ENCODE measurements at regions not wholly inside any gene's neighbourhood (a gene's known extent, or its start where the extent isn't known, plus 50 kb on each side); places are given as distances from the start of the nearest gene placed in this dataset.

DNA sequence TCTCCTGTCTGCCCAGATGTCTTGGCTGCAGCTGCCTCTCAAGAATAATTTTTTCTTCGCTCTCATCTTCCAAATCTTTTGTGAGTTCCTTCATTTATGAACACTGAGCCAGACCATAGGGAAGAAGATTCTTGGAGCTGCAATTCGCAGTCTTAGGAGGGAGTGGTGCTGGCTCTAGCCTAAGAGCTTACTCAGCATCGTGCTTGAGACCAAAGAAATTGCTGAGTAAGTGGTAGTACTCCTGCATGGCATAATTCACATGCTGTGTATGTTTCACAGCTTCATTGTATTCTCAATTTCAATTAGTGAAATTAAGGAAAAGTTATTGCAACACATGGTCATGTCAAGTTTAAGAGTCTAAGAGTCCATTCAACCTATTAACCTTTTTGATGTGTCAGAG, 771.7 kb downstream of the ADCYAP1 start:
- TF ChIP-seq, protein P1, sequence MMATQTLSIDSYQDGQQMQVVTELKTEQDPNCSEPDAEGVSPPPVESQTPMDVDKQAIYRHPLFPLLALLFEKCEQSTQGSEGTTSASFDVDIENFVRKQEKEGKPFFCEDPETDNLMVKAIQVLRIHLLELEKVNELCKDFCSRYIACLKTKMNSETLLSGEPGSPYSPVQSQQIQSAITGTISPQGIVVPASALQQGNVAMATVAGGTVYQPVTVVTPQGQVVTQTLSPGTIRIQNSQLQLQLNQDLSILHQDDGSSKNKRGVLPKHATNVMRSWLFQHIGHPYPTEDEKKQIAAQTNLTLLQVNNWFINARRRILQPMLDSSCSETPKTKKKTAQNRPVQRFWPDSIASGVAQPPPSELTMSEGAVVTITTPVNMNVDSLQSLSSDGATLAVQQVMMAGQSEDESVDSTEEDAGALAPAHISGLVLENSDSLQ (IDR thresholded peaks at IDR 0.05), result no peak
- TF ChIP-seq TARDBP (IDR thresholded peaks at IDR 0.05), result no peak
- TF ChIP-seq HDGF (IDR thresholded peaks at IDR 0.05; ENCODE audit: borderline replicate concordance), result no peak
- no peak for TF ChIP-seq ZNF384 (IDR thresholded peaks at IDR 0.05)
- no peak for TF ChIP-seq CTBP1 (IDR thresholded peaks at IDR 0.05; ENCODE audit: borderline replicate concordance)

All from HEK293T (cell line).